ENCODE measurements at regions not wholly inside any gene's neighbourhood (a gene's known extent, or its start where the extent isn't known, plus 50 kb on each side); places are given as distances from the start of the nearest gene placed in this dataset.
"Not testable (repeated sequence)": the region's sequence is repeated elsewhere in the genome, so short reads cannot be mapped to it uniquely, and the experiment has no call there.

GRCh38 chr17:83171661-83172060, 92.3 kb downstream of the METRNL start:
- TF ChIP-seq CTCF (IDR thresholded peaks at IDR 0.05; ENCODE audit: borderline replicate concordance, insufficient read depth, low read depth, low read length): no peak
- no peak overlapping the region for H3K4me3 ChIP-seq (ENCODE audit: low read depth, low read length)

GRCh38 chr17:83172099-83172498, 92.7 kb downstream of the METRNL start:
- H3K4me3 ChIP-seq (ENCODE audit: low read depth, low read length): not testable (repeated sequence)

- H3K4me3 ChIP-seq (ENCODE audit: low read depth, low read length): not testable (repeated sequence)
These were observed 93.2 kb downstream of the METRNL start for GRCh38 chr17:83172646-83173045.

GRCh38 chr17:83173180-83173913, 93.9 kb downstream of the METRNL start:
- not testable (repeated sequence) for H3K4me3 ChIP-seq (ENCODE audit: low read depth, low read length)

GRCh38 chr17:83173914-83174361, 94.5 kb downstream of the METRNL start:
- no peak overlapping the region for H3K4me3 ChIP-seq (ENCODE audit: low read depth, low read length)
- TF ChIP-seq CTCF (IDR thresholded peaks at IDR 0.05; ENCODE audit: borderline replicate concordance, insufficient read depth, low read depth, low read length): no peak

- no peak overlapping the region for H3K4me3 ChIP-seq (ENCODE audit: low read depth, low read length)
- TF ChIP-seq CTCF (IDR thresholded peaks at IDR 0.05; ENCODE audit: borderline replicate concordance, insufficient read depth, low read depth, low read length): 0 out of 2 replicates have a peak, but pooled peaks have one; percentile 9
These were observed 95.1 kb downstream of the METRNL start for GRCh38 chr17:83174362-83175118.

- no peak for TF ChIP-seq CTCF (IDR thresholded peaks at IDR 0.05; ENCODE audit: borderline replicate concordance, insufficient read depth, low read depth, low read length)
- no peak overlapping the region for H3K4me3 ChIP-seq (ENCODE audit: low read depth, low read length)
These were observed 95.9 kb downstream of the METRNL start for GRCh38 chr17:83175119-83175821.

- TF ChIP-seq CTCF (IDR thresholded peaks at IDR 0.05; ENCODE audit: borderline replicate concordance, insufficient read depth, low read depth, low read length): no peak
- no peak overlapping the region for H3K4me3 ChIP-seq (ENCODE audit: low read depth, low read length)
These were observed 96.6 kb downstream of the METRNL start for GRCh38 chr17:83175822-83176622.
